ENCODE measurements at regions not wholly inside any gene's neighbourhood (a gene's known extent, or its start where the extent isn't known, plus 50 kb on each side); places are given as distances from the start of the nearest gene placed in this dataset.

- no peak for TF ChIP-seq CTCF (conservative IDR thresholded peaks at IDR 0.05)
- Mint-ChIP-seq H3K36me3 (ENCODE audit: low read depth) (peaks cover 7% of the 10 kb centered on the region), H3K4me3 (no peak overlapping the region), H3K27me3 (ENCODE audit: low read depth) (no peaks in the 10 kb centered on the region), H3K4me1 (no peaks in the 10 kb centered on the region), H3K27ac (ENCODE audit: unreplicated experiment) (no peak overlapping the region), H3K9me3 (peaks cover 15% of the 10 kb centered on the region)
- no peak for DNase-seq (ENCODE audit: low read depth, low spot score)
Observed at GRCh38 chr13:89650226-89650625, 1697.3 kb upstream of the MIR17HG start.

- no peak for DNase-seq (ENCODE audit: low read depth, low spot score)
- Mint-ChIP-seq H3K9me3 (peaks cover 11% of the 10 kb centered on the region), H3K36me3 (ENCODE audit: low read depth) (peaks cover 9% of the 10 kb centered on the region), H3K4me3 (no peak overlapping the region), H3K4me1 (no peaks in the 10 kb centered on the region), H3K27me3 (ENCODE audit: low read depth) (no peaks in the 10 kb centered on the region), H3K27ac (ENCODE audit: unreplicated experiment) (no peak overlapping the region)
- no peak for TF ChIP-seq CTCF (conservative IDR thresholded peaks at IDR 0.05)
Observed at GRCh38 chr13:89660752-89661151, 1686.7 kb upstream of the MIR17HG start.

DNA sequence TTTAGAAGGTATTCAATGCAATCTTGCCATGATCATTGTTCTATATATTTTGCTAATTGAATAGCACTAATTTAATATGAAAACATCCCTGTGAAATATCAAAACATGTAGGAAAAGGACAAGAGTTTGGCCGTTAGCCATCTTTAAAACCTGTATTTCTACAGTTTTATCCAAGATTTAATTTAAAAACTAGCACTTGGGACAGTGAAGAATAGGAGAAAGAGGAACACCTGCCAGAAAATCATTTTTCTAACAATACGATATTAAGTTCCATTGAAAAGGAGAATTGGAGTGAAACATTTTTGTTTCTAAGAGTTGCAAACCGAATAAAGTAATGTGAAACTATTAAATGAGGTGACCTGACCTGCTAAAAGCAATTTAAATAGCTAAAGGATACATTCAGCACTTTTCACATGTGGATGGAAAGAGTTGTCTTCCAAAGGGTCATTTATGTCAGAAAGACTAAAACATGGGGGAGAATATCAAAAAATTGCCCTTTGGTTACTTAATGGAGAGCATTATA is 1673.6 kb upstream of the MIR17HG start:
- no peak for DNase-seq (ENCODE audit: low read depth, low spot score)
- no peak overlapping the region for H3K4me3 Mint-ChIP-seq
- H3K27ac Mint-ChIP-seq (ENCODE audit: unreplicated experiment) = no peak overlapping the region
- H3K27me3 Mint-ChIP-seq (ENCODE audit: low read depth) = no peaks in the 10 kb centered on the region
- H3K4me1 Mint-ChIP-seq = peaks cover 6% of the 10 kb centered on the region
- H3K9me3 Mint-ChIP-seq = peaks cover 4% of the 10 kb centered on the region
- no peak for TF ChIP-seq CTCF (conservative IDR thresholded peaks at IDR 0.05)
- no peaks in the 10 kb centered on the region for H3K36me3 Mint-ChIP-seq (ENCODE audit: low read depth)

- no peak for DNase-seq (ENCODE audit: low read depth, low spot score)
- no peak overlapping the region for H3K4me3 Mint-ChIP-seq
- no peak overlapping the region for H3K27ac Mint-ChIP-seq (ENCODE audit: unreplicated experiment)
- no peaks in the 10 kb centered on the region for H3K4me1 Mint-ChIP-seq
- H3K36me3 Mint-ChIP-seq (ENCODE audit: low read depth) = no peaks in the 10 kb centered on the region
- peaks cover 4% of the 10 kb centered on the region for H3K9me3 Mint-ChIP-seq
- H3K27me3 Mint-ChIP-seq (ENCODE audit: low read depth) = no peaks in the 10 kb centered on the region
- no peak for TF ChIP-seq CTCF (conservative IDR thresholded peaks at IDR 0.05)
Observed at GRCh38 chr13:89678466-89679121, 1668.9 kb upstream of the MIR17HG start.

- no peak overlapping the region for H3K4me3 Mint-ChIP-seq
- H3K27me3 Mint-ChIP-seq (ENCODE audit: low read depth) = no peaks in the 10 kb centered on the region
- peaks cover under 1% of the 10 kb centered on the region for H3K36me3 Mint-ChIP-seq (ENCODE audit: low read depth)
- no peak overlapping the region for H3K27ac Mint-ChIP-seq (ENCODE audit: unreplicated experiment)
- TF ChIP-seq CTCF (conservative IDR thresholded peaks at IDR 0.05) = no peak
- H3K9me3 Mint-ChIP-seq = peaks cover 6% of the 10 kb centered on the region
- peaks cover 13% of the 10 kb centered on the region for H3K4me1 Mint-ChIP-seq
- DNase-seq (ENCODE audit: low read depth, low spot score) = no peak
Observed at GRCh38 chr13:89684896-89685295, 1662.6 kb upstream of the MIR17HG start.
